ENCODE measurements at regions not wholly inside any gene's neighbourhood (a gene's known extent, or its start where the extent isn't known, plus 50 kb on each side); places are given as distances from the start of the nearest gene placed in this dataset.
"Not testable (repeated sequence)": the region's sequence is repeated elsewhere in the genome, so short reads cannot be mapped to it uniquely, and the experiment has no call there.

GRCh38 chrX:152070144-152070543 is 68.2 kb downstream of the MAGEA10 start:
- DNase-seq (ENCODE audit: low spot score), result no peak
- BruUV-seq (replicated peaks), result no TSS peak
- H3K9me3 ChIP-seq (ENCODE audit: low read length), result no peaks in the 10 kb centered on the region
- intact Hi-C loops (cut with micrococcal nuclease; ENCODE audit: unreplicated experiment), result no loop called here
- no peaks in the 10 kb centered on the region for H3K36me3 ChIP-seq (ENCODE audit: insufficient read depth, low read length)
- H3K4me1 ChIP-seq (ENCODE audit: insufficient read depth, low read length, poor library complexity, severe bottlenecking), result no peaks in the 10 kb centered on the region
- no peaks in the 10 kb centered on the region for H3K79me2 ChIP-seq (ENCODE audit: insufficient read depth, low read depth, low read length)
- ChIA-PET POLR2A (no interaction called here), CTCF (ENCODE audit: unreplicated experiment) (no interaction called here)
- H3K27ac ChIP-seq (ENCODE audit: low read depth, low read length, poor library complexity, severe bottlenecking), result no peak overlapping the region
- no peaks in the 10 kb centered on the region for H4K20me1 ChIP-seq (ENCODE audit: insufficient read depth, low read length)
- H2AFZ ChIP-seq (ENCODE audit: low read length), result no peak overlapping the region
- no peak overlapping the region for H3K4me2 ChIP-seq (ENCODE audit: low read length)
- H3K9me2 ChIP-seq (ENCODE audit: insufficient read depth, low read length), result no peaks in the 10 kb centered on the region
- no peak overlapping the region for H3K4me3 ChIP-seq (ENCODE audit: low read depth, low read length, poor library complexity, severe bottlenecking)
- TF ChIP-seq, protein P1, sequence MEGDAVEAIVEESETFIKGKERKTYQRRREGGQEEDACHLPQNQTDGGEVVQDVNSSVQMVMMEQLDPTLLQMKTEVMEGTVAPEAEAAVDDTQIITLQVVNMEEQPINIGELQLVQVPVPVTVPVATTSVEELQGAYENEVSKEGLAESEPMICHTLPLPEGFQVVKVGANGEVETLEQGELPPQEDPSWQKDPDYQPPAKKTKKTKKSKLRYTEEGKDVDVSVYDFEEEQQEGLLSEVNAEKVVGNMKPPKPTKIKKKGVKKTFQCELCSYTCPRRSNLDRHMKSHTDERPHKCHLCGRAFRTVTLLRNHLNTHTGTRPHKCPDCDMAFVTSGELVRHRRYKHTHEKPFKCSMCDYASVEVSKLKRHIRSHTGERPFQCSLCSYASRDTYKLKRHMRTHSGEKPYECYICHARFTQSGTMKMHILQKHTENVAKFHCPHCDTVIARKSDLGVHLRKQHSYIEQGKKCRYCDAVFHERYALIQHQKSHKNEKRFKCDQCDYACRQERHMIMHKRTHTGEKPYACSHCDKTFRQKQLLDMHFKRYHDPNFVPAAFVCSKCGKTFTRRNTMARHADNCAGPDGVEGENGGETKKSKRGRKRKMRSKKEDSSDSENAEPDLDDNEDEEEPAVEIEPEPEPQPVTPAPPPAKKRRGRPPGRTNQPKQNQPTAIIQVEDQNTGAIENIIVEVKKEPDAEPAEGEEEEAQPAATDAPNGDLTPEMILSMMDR (conservative IDR thresholded peaks at IDR 0.05; ENCODE audit: low read length), result no peak
- no peak for TF ChIP-seq EZH2phosphoT487 (IDR thresholded peaks at IDR 0.05; ENCODE audit: borderline replicate concordance, low read depth, low read length)

- POLR2A ChIA-PET, result no interaction called here
- no peak for TF ChIP-seq EZH2phosphoT487 (IDR thresholded peaks at IDR 0.05; ENCODE audit: borderline replicate concordance, low read depth, low read length)
- TF ChIP-seq, protein P1 (conservative IDR thresholded peaks at IDR 0.05; ENCODE audit: low read length), result no peak
- no peak overlapping the region for H3K4me3 ChIP-seq (ENCODE audit: low read depth, low read length, poor library complexity, severe bottlenecking)
- no peak overlapping the region for H2AFZ ChIP-seq (ENCODE audit: low read length)
- no peak overlapping the region for H3K4me2 ChIP-seq (ENCODE audit: low read length)
- H3K36me3 ChIP-seq (ENCODE audit: insufficient read depth, low read length), result no peaks in the 10 kb centered on the region
- no peak for DNase-seq (ENCODE audit: low spot score)
- H4K20me1 ChIP-seq (ENCODE audit: insufficient read depth, low read length), result no peaks in the 10 kb centered on the region
- no peaks in the 10 kb centered on the region for H3K79me2 ChIP-seq (ENCODE audit: insufficient read depth, low read depth, low read length)
- H3K9me3 ChIP-seq (ENCODE audit: low read length), result no peaks in the 10 kb centered on the region
- H3K4me1 ChIP-seq (ENCODE audit: insufficient read depth, low read length, poor library complexity, severe bottlenecking), result no peaks in the 10 kb centered on the region
- no peak overlapping the region for H3K27ac ChIP-seq (ENCODE audit: low read depth, low read length, poor library complexity, severe bottlenecking)
- BruUV-seq (replicated peaks), result no TSS peak
- H3K9me2 ChIP-seq (ENCODE audit: insufficient read depth, low read length), result no peaks in the 10 kb centered on the region
- intact Hi-C loops (cut with micrococcal nuclease; ENCODE audit: unreplicated experiment), result no loop called here
- CTCF ChIA-PET (ENCODE audit: unreplicated experiment), result no interaction called here
Measured at GRCh38 chrX:152061557-152061956, 76.8 kb downstream of the MAGEA10 start.

- Histone ChIP-seq H3K79me2 (ENCODE audit: insufficient read depth, low read depth, low read length) (no peaks in the 10 kb centered on the region), H3K4me1 (ENCODE audit: insufficient read depth, low read length, poor library complexity, severe bottlenecking) (no peaks in the 10 kb centered on the region), H3K4me3 (ENCODE audit: low read depth, low read length, poor library complexity, severe bottlenecking) (no peak overlapping the region), H2AFZ (ENCODE audit: low read length) (no peak overlapping the region), H3K4me2 (ENCODE audit: low read length) (no peak overlapping the region), H3K27ac (ENCODE audit: low read depth, low read length, poor library complexity, severe bottlenecking) (no peak overlapping the region), H4K20me1 (ENCODE audit: insufficient read depth, low read length) (no peaks in the 10 kb centered on the region), H3K9me2 (ENCODE audit: insufficient read depth, low read length) (no peaks in the 10 kb centered on the region), H3K36me3 (ENCODE audit: insufficient read depth, low read length) (no peaks in the 10 kb centered on the region), H3K9me3 (ENCODE audit: low read length) (no peaks in the 10 kb centered on the region)
- TF ChIP-seq, protein P1 (conservative IDR thresholded peaks at IDR 0.05; ENCODE audit: low read length), result no peak
- no peak for TF ChIP-seq EZH2phosphoT487 (IDR thresholded peaks at IDR 0.05; ENCODE audit: borderline replicate concordance, low read depth, low read length)
- intact Hi-C loops (cut with micrococcal nuclease; ENCODE audit: unreplicated experiment), result no loop called here
- ChIA-PET CTCF (ENCODE audit: unreplicated experiment) (no interaction called here), POLR2A (no interaction called here)
- no peak for DNase-seq (ENCODE audit: low spot score)
- no TSS peak for BruUV-seq (replicated peaks)
Measured at GRCh38 chrX:152061083-152061482, 77.3 kb downstream of the MAGEA10 start.

DNA sequence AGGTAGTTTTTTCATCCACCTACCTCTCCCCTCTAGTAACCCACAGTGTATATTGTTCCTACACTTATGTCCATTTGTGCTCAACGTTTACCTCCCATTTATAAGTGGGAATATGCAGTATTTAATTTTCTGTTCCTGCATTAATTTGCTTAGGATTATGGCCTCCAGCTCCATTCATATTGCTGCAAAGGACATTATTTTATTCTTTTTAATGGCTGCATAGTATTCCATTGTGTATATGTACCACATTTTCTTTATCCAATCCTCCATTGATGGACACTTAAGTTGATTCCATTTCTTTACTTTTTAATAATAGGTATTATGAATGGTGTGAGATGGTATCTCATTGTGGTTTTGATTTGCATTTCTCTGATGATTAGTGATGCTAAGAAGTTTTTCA is 76.1 kb upstream of the GABRE start:
- H3K36me3 ChIP-seq (ENCODE audit: insufficient read depth, low read length); H3K4me1 ChIP-seq (ENCODE audit: insufficient read depth, low read length, poor library complexity, severe bottlenecking); POLR2A ChIA-PET; BruUV-seq (replicated peaks); H3K9me2 ChIP-seq (ENCODE audit: insufficient read depth, low read length); H3K79me2 ChIP-seq (ENCODE audit: insufficient read depth, low read depth, low read length); H3K4me2 ChIP-seq (ENCODE audit: low read length); DNase-seq (ENCODE audit: low spot score); H2AFZ ChIP-seq (ENCODE audit: low read length); intact Hi-C loops (cut with micrococcal nuclease; ENCODE audit: unreplicated experiment); CTCF ChIA-PET (ENCODE audit: unreplicated experiment); H3K27ac ChIP-seq (ENCODE audit: low read depth, low read length, poor library complexity, severe bottlenecking); H3K9me3 ChIP-seq (ENCODE audit: low read length); H4K20me1 ChIP-seq (ENCODE audit: insufficient read depth, low read length); H3K4me3 ChIP-seq (ENCODE audit: low read depth, low read length, poor library complexity, severe bottlenecking): not testable (repeated sequence)

Data from OCI-LY7 (cell line).